ENCODE measurements at regions not wholly inside any gene's neighbourhood (a gene's known extent, or its start where the extent isn't known, plus 50 kb on each side); places are given as distances from the start of the nearest gene placed in this dataset.

DNA sequence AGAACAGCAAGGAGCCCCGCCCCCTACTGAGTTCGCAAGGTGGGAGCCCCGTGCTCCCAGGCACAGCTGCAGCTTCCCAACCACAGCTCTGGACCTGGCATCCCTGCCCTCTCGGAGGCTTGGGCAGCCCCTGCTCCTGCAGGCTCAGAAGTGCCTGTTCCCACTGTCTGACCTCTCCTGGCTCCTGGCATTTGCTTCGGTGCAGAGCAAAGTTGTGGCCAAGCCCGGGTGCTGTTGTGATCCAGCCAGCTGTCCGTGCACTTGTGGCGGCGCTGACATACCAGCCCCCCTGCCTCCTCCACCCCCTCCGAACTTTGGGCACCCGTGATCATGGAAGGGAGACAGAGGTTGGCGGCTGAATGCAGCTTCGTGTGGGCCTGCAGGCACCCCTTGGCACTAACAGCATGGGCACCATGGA is 1386.8 kb downstream of the PCDH9 start:
- Mint-ChIP-seq H3K4me3 (no peak overlapping the region), H3K27me3 (no peaks in the 10 kb centered on the region)
- ATAC-seq: no peak

DNA sequence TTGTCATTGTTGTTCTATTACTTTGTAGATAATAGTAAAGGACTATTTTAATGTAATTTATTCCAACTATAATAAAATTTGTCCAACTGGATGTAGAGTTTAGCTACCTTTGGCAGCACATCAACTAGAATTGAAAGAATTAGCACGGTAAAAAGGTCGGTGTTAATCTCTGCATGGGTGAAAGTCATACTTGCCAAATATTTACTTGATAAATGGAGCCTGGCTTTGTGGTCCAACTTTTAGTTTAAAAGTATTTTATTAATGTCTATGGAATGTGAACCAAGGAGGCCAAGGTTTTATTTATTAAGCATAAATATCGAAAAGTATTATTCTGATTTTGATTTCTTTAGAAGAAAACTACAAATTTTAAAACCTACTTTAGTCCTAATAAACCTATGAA is 1389.0 kb downstream of the PCDH9 start:
- DNase-seq (no peak), ATAC-seq (no peak)
- H3K4me3 Mint-ChIP-seq: no peak overlapping the region
- no peak overlapping the region for H3K27ac Mint-ChIP-seq
- no peaks in the 10 kb centered on the region for H3K27me3 Mint-ChIP-seq
- no peaks in the 10 kb centered on the region for H3K4me1 Mint-ChIP-seq
- H3K36me3 Mint-ChIP-seq (ENCODE audit: low read depth): peaks cover 2% of the 10 kb centered on the region
- H3K9me3 Mint-ChIP-seq: no peaks in the 10 kb centered on the region

More for the DNA sequence above, 1386.8 kb downstream of the PCDH9 start:
- Mint-ChIP-seq H3K4me1 (no peaks in the 10 kb centered on the region), H3K9me3 (no peaks in the 10 kb centered on the region), H3K36me3 (ENCODE audit: low read depth) (peaks cover 2% of the 10 kb centered on the region), H3K27ac (no peak overlapping the region)
- no peak for DNase-seq

DNA sequence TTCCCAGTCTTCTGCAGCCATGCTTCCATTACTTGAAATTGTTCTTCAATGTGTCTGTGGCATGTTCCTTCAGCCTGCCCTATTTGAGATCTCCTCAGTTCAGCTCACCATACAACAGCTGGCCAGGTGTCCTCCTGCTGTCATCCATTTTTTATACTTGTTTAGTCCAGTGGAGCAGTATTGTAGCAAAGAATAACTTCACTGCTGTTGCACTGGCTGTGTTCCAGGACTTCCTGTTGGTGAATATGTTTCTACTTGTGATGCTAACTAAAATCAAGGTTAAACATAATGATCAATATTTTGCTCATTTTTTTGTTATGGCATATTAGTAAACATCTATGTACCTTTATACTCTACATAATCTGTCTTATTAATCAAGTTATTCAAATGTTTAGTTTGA is 1394.1 kb downstream of the PCDH9 start:
- DNase-seq: no peak
- Mint-ChIP-seq H3K9me3 (no peaks in the 10 kb centered on the region), H3K27ac (no peak overlapping the region), H3K4me3 (no peak overlapping the region), H3K4me1 (no peaks in the 10 kb centered on the region), H3K27me3 (no peaks in the 10 kb centered on the region), H3K36me3 (ENCODE audit: low read depth) (no peaks in the 10 kb centered on the region)
- ATAC-seq: no peak

DNA sequence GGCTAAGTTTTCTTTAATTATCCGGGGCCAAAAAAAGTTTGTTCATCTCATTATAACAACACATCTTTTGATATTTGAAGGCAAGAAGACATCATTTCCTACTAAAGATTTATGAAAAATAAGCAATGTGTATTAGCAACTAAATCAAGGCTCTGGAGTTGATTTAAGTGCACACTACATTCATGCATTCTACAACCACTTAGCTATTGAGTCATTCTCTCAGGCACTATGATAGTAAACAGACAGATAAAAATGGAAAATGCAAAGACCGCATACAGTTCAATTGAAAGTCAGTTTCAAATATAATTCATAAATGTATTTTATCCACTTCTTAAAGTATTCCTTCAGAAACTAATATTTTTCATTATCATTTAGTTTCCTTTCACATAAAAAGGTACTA is 1395.2 kb downstream of the PCDH9 start:
- Mint-ChIP-seq H3K27ac (no peak overlapping the region), H3K27me3 (no peaks in the 10 kb centered on the region), H3K9me3 (no peaks in the 10 kb centered on the region), H3K4me3 (no peak overlapping the region), H3K36me3 (ENCODE audit: low read depth) (no peaks in the 10 kb centered on the region), H3K4me1 (no peaks in the 10 kb centered on the region)
- ATAC-seq (no peak), DNase-seq (no peak)

DNA sequence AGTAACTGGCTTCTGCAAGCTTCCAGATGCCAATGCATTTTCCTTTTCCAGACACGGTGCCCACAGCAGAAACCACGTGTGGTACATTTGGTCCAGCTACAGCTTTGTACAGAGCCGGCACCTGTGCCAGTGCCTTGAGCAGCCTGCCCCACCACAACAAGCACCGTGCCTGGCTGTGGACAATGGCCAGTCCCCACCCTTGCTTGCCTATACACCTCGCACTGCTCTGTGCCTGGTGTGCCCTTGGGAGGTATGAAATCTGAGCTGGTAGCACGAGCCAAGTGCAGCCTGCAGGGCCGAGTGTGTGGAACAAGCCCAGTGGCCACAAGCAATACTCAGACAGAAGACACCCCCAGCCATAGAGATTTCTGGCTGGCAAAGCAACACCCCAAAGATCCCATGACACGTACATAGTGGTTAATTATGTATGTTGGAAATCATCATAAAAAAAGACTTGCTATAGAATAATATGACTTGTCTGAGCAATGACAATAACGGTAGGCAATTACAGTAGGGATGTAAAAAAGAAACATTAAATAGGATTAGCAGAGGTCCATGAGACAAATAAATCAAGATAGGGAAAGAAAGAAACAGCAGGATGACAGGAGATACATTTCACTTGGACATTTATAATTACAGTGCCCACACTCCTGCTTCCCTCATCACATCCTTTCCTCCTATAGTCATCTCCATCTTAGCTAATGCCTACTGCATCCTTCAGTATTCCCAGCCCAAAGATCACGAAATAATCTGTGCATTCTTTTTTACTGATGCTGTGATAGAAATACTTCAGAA is 1399.5 kb downstream of the PCDH9 start:
- Mint-ChIP-seq H3K9me3 (no peaks in the 10 kb centered on the region), H3K27ac (no peak overlapping the region), H3K27me3 (no peaks in the 10 kb centered on the region), H3K4me3 (no peak overlapping the region), H3K36me3 (ENCODE audit: low read depth) (no peaks in the 10 kb centered on the region), H3K4me1 (no peaks in the 10 kb centered on the region)
- no peak for DNase-seq
- no peak for ATAC-seq

DNA sequence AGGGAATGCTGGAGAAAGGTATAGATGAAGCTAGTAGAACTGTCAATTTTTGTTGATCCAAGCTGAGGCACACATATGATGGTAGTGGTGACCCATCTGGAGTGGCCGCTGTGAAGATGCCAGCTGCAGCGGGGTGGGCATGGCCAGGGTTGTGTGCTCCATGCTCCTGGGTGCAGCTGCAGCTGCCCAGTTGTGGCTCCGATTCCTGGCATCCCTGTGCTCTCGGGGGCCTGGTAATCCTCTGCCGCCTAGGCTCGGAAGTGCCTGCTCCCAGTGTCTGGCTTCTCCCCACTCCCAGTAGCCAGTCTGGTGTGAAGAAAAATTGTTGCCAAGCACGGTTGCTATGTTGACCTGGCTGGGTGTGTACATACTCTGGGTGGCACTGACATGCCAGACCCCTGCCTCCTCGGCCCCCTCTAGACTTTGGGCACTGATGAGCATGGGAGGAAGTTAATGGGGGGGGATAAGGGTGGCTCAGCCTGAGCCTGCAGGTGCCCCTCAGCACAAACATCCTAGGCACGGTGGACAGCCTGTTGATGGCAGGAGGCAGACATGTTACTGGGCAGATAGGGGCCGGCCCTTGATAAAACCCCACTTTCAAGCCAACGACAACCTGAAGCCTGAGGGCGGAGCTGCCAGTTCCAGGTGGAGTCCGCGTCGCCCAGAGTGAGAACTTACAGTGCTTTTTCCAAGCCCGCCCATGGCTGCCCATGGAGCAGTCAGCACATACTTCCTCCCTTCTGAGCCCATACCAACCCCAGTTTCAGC is 1400.7 kb downstream of the PCDH9 start:
- H3K36me3 Mint-ChIP-seq (ENCODE audit: low read depth): no peaks in the 10 kb centered on the region
- H3K4me1 Mint-ChIP-seq: no peaks in the 10 kb centered on the region
- H3K27me3 Mint-ChIP-seq: no peaks in the 10 kb centered on the region
- no peaks in the 10 kb centered on the region for H3K9me3 Mint-ChIP-seq
- H3K27ac Mint-ChIP-seq: no peak overlapping the region
- ATAC-seq: no peak
- no peak overlapping the region for H3K4me3 Mint-ChIP-seq
- no peak for DNase-seq

DNA sequence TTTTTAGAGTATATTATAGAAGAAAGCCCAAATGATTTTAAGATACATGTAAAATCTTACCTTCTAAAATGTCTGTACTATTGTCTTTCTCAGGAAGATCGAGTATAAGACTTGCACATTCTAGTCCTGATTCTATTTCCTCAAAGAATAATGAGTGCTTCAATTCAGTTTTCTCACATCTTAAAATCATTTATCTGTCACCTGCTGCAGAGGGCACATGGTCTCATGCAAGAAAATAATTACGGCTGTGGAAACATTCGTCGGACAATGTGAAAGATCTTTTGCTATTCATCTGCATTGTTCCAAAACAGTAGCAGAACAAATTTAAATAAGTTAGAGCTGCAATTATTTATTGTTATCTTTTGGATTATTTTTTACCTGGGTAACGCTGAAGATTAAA is 1403.5 kb downstream of the PCDH9 start:
- Mint-ChIP-seq H3K27me3 (no peaks in the 10 kb centered on the region), H3K36me3 (ENCODE audit: low read depth) (no peaks in the 10 kb centered on the region), H3K9me3 (peaks cover 6% of the 10 kb centered on the region), H3K4me1 (no peaks in the 10 kb centered on the region), H3K27ac (no peak overlapping the region), H3K4me3 (no peak overlapping the region)
- DNase-seq: no peak
- ATAC-seq: no peak

DNA sequence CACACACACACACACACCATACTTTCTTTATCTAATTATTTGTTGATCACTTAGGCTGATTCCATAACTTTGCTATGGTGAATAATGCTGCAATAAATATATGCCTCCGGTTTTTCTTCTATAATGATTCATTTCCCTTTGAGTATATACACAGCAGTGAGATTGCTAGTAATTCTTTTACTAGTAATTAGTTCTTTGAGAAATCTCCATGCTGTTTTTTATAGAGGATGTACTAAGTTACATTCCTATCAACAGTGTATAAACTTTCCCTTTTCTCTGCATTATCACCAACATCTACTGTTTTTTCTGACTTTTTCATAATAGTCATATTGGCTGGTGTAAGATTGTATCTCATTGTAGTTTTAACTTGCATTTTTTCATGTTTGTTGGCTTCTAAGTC is 1405.1 kb downstream of the PCDH9 start:
- no peak for DNase-seq
- Mint-ChIP-seq H3K4me1 (no peaks in the 10 kb centered on the region), H3K4me3 (no peak overlapping the region), H3K27ac (no peak overlapping the region), H3K9me3 (peaks cover 6% of the 10 kb centered on the region), H3K36me3 (ENCODE audit: low read depth) (no peaks in the 10 kb centered on the region), H3K27me3 (no peaks in the 10 kb centered on the region)
- no peak for ATAC-seq

DNA sequence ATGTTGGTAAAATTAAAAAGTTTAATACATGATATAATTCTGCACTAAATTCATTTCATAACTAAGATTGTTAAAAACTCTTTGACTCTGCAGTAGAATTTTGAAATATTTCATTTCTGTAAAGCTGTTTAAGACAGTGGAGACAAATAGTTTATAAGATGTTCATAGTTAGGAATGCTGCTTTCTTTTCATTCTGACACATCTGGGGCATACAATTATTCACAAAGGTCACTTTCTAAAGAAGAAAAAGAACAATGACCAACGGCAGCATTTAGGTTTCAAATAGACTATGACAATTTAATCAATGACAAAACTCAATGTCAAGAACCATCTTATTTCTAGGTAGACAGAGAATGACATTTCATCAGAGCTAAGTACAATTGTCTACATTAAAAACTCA is 1422.1 kb downstream of the PCDH9 start:
- Mint-ChIP-seq H3K4me3 (no peak overlapping the region), H3K9me3 (peaks cover 3% of the 10 kb centered on the region), H3K27me3 (no peaks in the 10 kb centered on the region), H3K36me3 (ENCODE audit: low read depth) (no peaks in the 10 kb centered on the region), H3K27ac (no peak overlapping the region), H3K4me1 (no peaks in the 10 kb centered on the region)
- ATAC-seq (no peak), DNase-seq (no peak)

DNA sequence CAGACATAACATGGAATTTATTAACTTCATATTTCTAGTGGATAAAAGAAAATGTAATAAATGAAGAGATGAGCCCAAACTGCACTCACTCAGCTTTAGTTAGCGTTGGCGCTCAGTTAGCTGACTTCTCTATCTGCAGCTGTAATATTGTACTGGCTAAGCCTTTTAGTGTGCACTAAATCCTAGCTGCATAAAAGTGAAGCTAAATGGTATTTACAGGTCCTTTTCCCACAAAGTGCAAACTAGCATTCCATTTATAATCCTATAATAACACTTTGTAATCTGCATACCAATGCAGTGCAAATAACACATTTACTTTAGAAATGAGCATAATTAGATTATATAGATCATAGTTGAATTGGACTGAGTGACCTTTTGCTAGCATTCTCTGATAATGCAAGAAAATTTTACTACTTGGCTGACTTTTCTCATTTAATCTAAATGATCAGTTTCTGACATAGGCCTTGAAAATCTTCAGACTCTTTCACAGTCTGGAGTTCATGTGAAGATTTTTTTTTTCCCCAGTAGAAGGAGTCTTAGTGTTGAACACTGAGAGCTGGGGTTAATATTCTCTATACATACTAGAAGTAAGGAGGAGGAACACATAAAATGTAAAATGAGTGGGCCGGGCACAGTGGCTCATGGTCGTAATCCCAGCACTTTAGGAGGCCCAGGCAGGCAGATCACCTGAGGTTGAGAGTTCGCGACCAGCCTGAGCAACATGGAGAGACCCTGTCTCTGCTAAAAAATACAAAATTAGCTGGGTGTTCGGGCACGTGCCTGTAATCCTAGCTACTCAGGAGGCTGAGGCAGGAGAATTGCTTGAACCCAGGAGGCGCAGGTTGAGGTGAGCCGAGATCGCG is 1426.4 kb downstream of the PCDH9 start:
- no peak for ATAC-seq
- DNase-seq: no peak
- Mint-ChIP-seq H3K27me3 (no peaks in the 10 kb centered on the region), H3K36me3 (ENCODE audit: low read depth) (no peaks in the 10 kb centered on the region), H3K9me3 (peaks cover 3% of the 10 kb centered on the region), H3K27ac (no peak overlapping the region), H3K4me1 (no peaks in the 10 kb centered on the region), H3K4me3 (no peak overlapping the region)

DNA sequence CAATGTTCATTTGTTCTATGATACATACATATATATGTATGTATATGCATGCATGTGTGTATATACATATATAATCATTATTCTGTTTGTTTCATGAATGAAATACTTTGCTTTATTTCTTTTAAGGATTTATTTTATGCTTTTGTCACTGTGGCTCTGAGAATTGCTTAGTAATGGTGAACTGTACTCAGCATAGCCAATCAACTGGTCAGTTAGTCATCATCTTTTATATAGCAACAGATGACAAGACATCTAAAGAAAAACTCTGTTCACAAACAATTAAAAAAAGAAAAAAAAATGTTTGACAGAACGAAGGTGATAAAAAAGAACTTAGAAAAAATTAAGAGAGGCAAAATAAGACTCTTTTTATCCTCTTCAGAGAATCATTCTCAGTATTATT is 1440.3 kb downstream of the PCDH9 start:
- Mint-ChIP-seq H3K4me1 (no peaks in the 10 kb centered on the region), H3K9me3 (peaks cover 14% of the 10 kb centered on the region), H3K4me3 (no peak overlapping the region), H3K27ac (no peak overlapping the region), H3K27me3 (no peaks in the 10 kb centered on the region), H3K36me3 (ENCODE audit: low read depth) (no peaks in the 10 kb centered on the region)
- ATAC-seq (no peak), DNase-seq (no peak)

DNA sequence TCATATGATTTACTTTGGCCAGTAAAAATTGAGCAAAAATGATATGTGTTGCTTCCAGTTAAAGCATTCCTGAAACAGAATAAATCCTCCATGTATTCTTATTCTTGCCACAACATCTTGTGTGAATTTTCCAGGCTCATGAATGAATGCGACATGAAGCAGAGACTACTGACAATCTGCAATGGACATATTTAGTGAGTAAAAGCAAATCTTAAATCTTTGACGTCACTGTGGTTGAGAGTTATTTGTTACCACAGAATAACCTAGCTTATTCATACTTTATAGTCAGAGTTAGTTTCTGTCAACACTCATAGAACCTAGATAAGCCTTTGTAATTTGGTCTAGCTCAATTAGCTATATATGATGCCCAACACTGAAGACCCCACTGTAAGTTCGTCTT is 1443.1 kb downstream of the PCDH9 start:
- Mint-ChIP-seq H3K4me3 (no peak overlapping the region), H3K36me3 (ENCODE audit: low read depth) (no peaks in the 10 kb centered on the region), H3K27me3 (no peaks in the 10 kb centered on the region), H3K4me1 (no peaks in the 10 kb centered on the region), H3K27ac (no peak overlapping the region), H3K9me3 (peaks cover 14% of the 10 kb centered on the region)
- ATAC-seq: no peak
- no peak for DNase-seq

DNA sequence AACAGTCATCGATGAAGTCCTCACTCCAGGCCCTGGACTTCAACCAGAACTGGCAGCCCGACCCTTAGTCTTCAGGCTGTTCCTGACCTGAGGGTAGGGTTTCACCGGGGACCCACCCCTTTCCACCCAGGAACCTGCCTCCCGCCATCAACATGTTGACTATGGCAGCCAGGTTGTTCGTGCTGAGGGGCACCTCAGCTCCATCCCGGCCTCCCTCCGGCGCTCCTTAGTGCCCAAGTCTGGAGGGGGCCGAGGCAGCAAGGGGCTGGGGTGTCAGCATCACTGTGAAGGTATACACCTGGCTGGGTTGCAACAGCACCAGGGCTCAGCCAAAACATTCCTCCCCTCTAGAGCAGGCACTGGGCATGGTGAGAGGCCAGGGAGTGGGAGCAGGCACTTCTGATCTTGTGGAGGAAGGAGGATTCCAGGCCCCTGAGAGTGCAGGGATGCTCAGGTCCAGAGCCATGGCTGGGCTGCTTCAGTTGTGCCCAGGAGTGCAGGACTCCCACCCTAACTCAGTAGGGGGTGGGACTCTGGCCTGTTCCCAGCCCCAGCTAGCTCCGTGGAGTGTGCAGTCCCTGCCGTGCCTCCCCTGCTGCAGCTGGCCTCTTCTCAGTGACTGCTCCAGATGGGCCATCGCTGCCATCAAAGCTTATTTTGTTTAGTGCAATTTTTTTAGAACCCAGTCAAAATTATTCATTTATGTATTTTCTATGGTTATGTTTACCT is 1445.9 kb downstream of the PCDH9 start:
- no peak overlapping the region for H3K4me3 Mint-ChIP-seq
- H3K27ac Mint-ChIP-seq: no peak overlapping the region
- no peak for ATAC-seq
- no peaks in the 10 kb centered on the region for H3K27me3 Mint-ChIP-seq
- no peaks in the 10 kb centered on the region for H3K36me3 Mint-ChIP-seq (ENCODE audit: low read depth)
- no peaks in the 10 kb centered on the region for H3K4me1 Mint-ChIP-seq
- peaks cover 23% of the 10 kb centered on the region for H3K9me3 Mint-ChIP-seq
- DNase-seq: no peak

DNA sequence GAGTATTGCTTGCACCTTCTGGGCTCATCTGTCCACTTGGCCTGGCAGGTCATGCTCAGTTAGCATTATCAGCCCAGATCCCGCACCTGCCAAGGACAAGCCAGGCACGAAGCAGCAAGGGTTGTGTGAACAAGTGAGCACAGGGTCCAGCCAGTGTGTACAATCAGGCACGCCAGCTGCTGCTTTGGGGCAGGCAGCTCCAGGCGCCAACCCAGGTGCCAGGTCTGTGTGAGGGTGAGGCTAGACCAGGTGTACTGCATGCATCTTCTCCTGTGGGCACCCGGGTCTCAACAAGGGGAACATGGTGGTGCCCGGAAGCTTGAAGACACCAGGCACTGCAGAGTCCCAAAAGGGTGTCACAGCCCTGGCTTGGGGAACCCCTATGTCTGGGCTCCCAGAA is 1446.8 kb downstream of the PCDH9 start:
- DNase-seq (no peak), ATAC-seq (no peak)
- H3K4me3 Mint-ChIP-seq: no peak overlapping the region

More for the DNA sequence above, 1446.8 kb downstream of the PCDH9 start:
- H3K27me3 Mint-ChIP-seq: no peaks in the 10 kb centered on the region
- no peaks in the 10 kb centered on the region for H3K36me3 Mint-ChIP-seq (ENCODE audit: low read depth)
- peaks cover 27% of the 10 kb centered on the region for H3K9me3 Mint-ChIP-seq
- no peaks in the 10 kb centered on the region for H3K4me1 Mint-ChIP-seq
- H3K27ac Mint-ChIP-seq: no peak overlapping the region
